Keratinocyte (primary cell): ENCODE measurements at regions not wholly inside any gene's neighbourhood (a gene's known extent, or its start where the extent isn't known, plus 50 kb on each side); places are given as distances from the start of the nearest gene placed in this dataset.

Experiments
- DNase-seq: peaks from one replicate; pipeline ENCODE4 v3.0.0-alpha.2; 2011; ENCODE audit warnings: low read depth, missing footprints, low spot score
- FAIRE-seq: peaks from 2 replicates; lab custom pipeline; 2011; peaks lifted over from hg19 to GRCh38; lab: Jason Lieb, UNC
- H2AFZ ChIP-seq: 2 replicates; pipeline ENCODE4 v1.6.0; 2012; ENCODE audit warnings: low read length, control low read depth, inconsistent platforms; ENCODE audit not compliant: control insufficient read depth
- H3K27ac ChIP-seq: 2 replicates; pipeline ENCODE4 v1.5.1; 2011; ENCODE audit warnings: low read length; ENCODE audit not compliant: control insufficient read depth, insufficient read depth
- H3K27me3 ChIP-seq: 3 replicates; pipeline ENCODE4 v1.6.0; 2011; ENCODE audit warnings: low read length; ENCODE audit not compliant: control insufficient read depth, insufficient read depth; ENCODE audit errors: extremely low read depth
- H3K36me3 ChIP-seq, 2 experiments: 2 replicates in 1 of 2; 3 replicates in 1 of 2; pipeline ENCODE4 v1.5.1; 2011; ENCODE audit warnings: low read length in 2 of 2, mild to moderate bottlenecking in 1 of 2; ENCODE audit not compliant: control insufficient read depth in 2 of 2, insufficient read depth in 2 of 2; ENCODE audit errors: extremely low read depth in 1 of 2
- H3K4me1 ChIP-seq: 3 replicates; pipeline ENCODE4 v1.5.1; 2011; ENCODE audit warnings: low read length; ENCODE audit not compliant: control insufficient read depth, insufficient read depth; ENCODE audit errors: extremely low read depth
- H3K4me2 ChIP-seq: 3 replicates; pipeline ENCODE4 v1.6.0; 2011; ENCODE audit warnings: low read depth, low read length; ENCODE audit not compliant: control insufficient read depth, insufficient read depth; ENCODE audit errors: extremely low read depth
- H3K4me3 ChIP-seq, 3 experiments: fragments of 200-600 bp in 1 of 3; sonication (generic) in 1 of 3; 2 replicates in 2 of 3; 3 replicates in 1 of 3; pipeline ENCODE4 v1.5.1; 2011 to 2016; ENCODE audit warnings: low read length in 3 of 3, mild to moderate bottlenecking in 3 of 3, control low read depth in 2 of 3, inconsistent platforms in 1 of 3, low read depth in 1 of 3, mixed read lengths in 1 of 3, mixed run types in 1 of 3, moderate library complexity in 1 of 3; ENCODE audit not compliant: control insufficient read depth in 2 of 3, insufficient read depth in 2 of 3; ENCODE audit errors: extremely low read depth in 1 of 3
- H3K79me2 ChIP-seq: 2 replicates; pipeline ENCODE4 v1.6.0; 2012; ENCODE audit warnings: low read length; ENCODE audit not compliant: control insufficient read depth, insufficient read depth
- H3K9ac ChIP-seq: 3 replicates; pipeline ENCODE4 v1.6.0; 2011; ENCODE audit warnings: low read length; ENCODE audit not compliant: control insufficient read depth, insufficient read depth; ENCODE audit errors: extremely low read depth
- H3K9me1 ChIP-seq: 3 replicates; pipeline ENCODE4 v1.6.0; 2011; ENCODE audit warnings: low read length; ENCODE audit not compliant: control insufficient read depth, insufficient read depth; ENCODE audit errors: extremely low read depth
- H3K9me3 ChIP-seq: 2 replicates; pipeline ENCODE4 v1.5.1; 2012; ENCODE audit warnings: low read depth, low read length; ENCODE audit not compliant: control insufficient read depth
- H4K20me1 ChIP-seq: 3 replicates; pipeline ENCODE4 v1.6.0; 2011; ENCODE audit warnings: low read length; ENCODE audit not compliant: control insufficient read depth, insufficient read depth; ENCODE audit errors: extremely low read depth
- CTCF ChIP-seq, 3 experiments: IDR thresholded peaks in 1 of 3; conservative IDR thresholded peaks in 1 of 3; optimal IDR thresholded peaks in 1 of 3; 2 replicates in 2 of 3; 3 replicates in 1 of 3; pipeline versions ENCODE3 to v1.5.1; 2011; ENCODE audit warnings: low read length in 3 of 3, mild to moderate bottlenecking in 3 of 3, moderate library complexity in 2 of 3, control low read depth in 1 of 3, inconsistent platforms in 1 of 3; ENCODE audit not compliant: insufficient read depth in 2 of 3; ENCODE audit errors: extremely low read depth in 1 of 3
- EZH2 ChIP-seq: IDR thresholded peaks from one replicate; pipeline ENCODE4 v1.6.1; 2012; ENCODE audit warnings: inconsistent platforms, mild to moderate bottlenecking, low read length, moderate library complexity
- dilution Hi-C: fragments of 300-500 bp; cut with MboI; formaldehyde crosslinking; loops from one replicate; pipeline ENCODE4 v1.7.0; 2020; ENCODE audit warnings: low sequenced_read_pairs; ENCODE audit not compliant: extremely low pct_ligation_motif_present

DNA sequence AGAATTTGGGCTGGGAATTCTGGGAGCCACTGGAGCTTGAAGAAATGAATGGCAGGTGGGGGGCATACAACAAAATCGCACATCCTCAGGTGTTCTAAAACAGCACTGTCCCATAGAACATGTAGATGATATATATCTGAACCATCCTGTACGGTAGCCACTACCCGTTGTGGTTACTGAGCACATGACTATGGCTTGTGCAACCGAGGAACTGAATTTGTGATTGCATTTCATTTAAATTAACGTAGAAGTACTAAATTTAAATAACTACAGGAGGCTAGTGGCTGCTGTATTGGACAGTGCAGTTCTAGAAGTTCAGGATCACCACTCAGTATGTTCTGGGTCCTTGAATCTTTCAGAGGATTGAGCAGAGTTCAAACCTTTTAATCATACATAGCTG, 172.4 kb downstream of the PHETA1 start:
- Histone ChIP-seq H3K4me3 (no peak overlapping the region), H3K36me3 (no peaks in the 10 kb centered on the region), H3K27me3 (peaks cover 24% of the 10 kb centered on the region), H3K79me2 (no peaks in the 10 kb centered on the region), H3K9ac (no peak overlapping the region), H3K27ac (no peak overlapping the region), H4K20me1 (no peaks in the 10 kb centered on the region), H3K4me1 (no peaks in the 10 kb centered on the region), H3K4me2 (no peak overlapping the region), H3K9me1 (no peaks in the 10 kb centered on the region), H2AFZ (no peak overlapping the region), H3K9me3 (no peaks in the 10 kb centered on the region)
- TF ChIP-seq CTCF (optimal IDR thresholded peaks at IDR 0.05 in 1 of 3, IDR thresholded peaks at IDR 0.05 in 1 of 3, conservative IDR thresholded peaks at IDR 0.05 in 1 of 3; ENCODE audit: extremely low read depth in 1 of 3, insufficient read depth in 2 of 3, low read length in 3 of 3) (no peak), EZH2 (no peak)
- FAIRE-seq, result no peak
- no peak for DNase-seq
- dilution Hi-C loops, result no loop called here

DNA sequence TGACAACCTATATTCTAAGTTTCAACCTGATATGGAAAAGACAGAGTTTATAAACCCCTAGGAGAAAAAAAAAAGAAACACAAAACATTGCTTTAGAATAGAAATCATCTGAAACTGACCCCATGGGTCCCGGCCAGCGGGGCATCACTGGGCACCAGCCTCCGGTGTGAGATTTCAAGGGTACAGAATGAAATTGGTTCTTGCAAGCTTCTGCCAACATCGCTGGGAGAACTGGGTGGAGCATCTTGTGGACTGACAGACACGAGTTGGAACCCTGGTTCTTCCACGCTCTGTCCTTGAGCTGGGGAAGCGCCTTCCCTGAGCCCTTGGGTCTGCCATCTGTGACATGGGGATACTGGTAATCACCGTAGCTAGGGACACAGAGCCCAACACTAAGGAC, 173.6 kb downstream of the PHETA1 start:
- Histone ChIP-seq H3K9me1 (no peaks in the 10 kb centered on the region), H3K9ac (no peak overlapping the region), H3K27ac (no peak overlapping the region), H3K4me3 (no peak overlapping the region), H3K36me3 (no peaks in the 10 kb centered on the region), H2AFZ (no peak overlapping the region), H3K27me3 (peaks cover 14% of the 10 kb centered on the region), H3K9me3 (no peaks in the 10 kb centered on the region), H4K20me1 (no peaks in the 10 kb centered on the region), H3K79me2 (no peaks in the 10 kb centered on the region), H3K4me1 (no peaks in the 10 kb centered on the region), H3K4me2 (no peak overlapping the region)
- dilution Hi-C loops, result no loop called here
- TF ChIP-seq CTCF (optimal IDR thresholded peaks at IDR 0.05 in 1 of 3, IDR thresholded peaks at IDR 0.05 in 1 of 3, conservative IDR thresholded peaks at IDR 0.05 in 1 of 3; ENCODE audit: extremely low read depth in 1 of 3, insufficient read depth in 2 of 3, low read length in 3 of 3) (no peak), EZH2 (no peak)
- FAIRE-seq (no peak), DNase-seq (no peak)
